GM13977 (cell line): ENCODE measurements at regions not wholly inside any gene's neighbourhood (a gene's known extent, or its start where the extent isn't known, plus 50 kb on each side); places are given as distances from the start of the nearest gene placed in this dataset.

Source experiments
- DNase-seq: peaks from one replicate; pipeline ENCODE4 v3.0.0; 2012; ENCODE audit warnings: low spot score
- in situ Hi-C: fragments of 300-500 bp; cut with MboI; formaldehyde crosslinking; loops from one replicate; pipeline ENCODE4 v1.12.0; 2022; ENCODE audit warnings: low sequenced_read_pairs, low pct_unique_long_range_greater_than_20kb, mixed read lengths, inconsistent platforms; ENCODE audit not compliant: unreplicated experiment
- TF ChIP-seq, protein P1 (sequence below): IDR thresholded peaks from 2 replicates; pipeline ENCODE4 v1.5.1; 2012; ENCODE audit warnings: mild to moderate bottlenecking, control low read depth; ENCODE audit not compliant: insufficient read depth; ENCODE audit errors: extremely low read depth, missing control alignments

DNA sequence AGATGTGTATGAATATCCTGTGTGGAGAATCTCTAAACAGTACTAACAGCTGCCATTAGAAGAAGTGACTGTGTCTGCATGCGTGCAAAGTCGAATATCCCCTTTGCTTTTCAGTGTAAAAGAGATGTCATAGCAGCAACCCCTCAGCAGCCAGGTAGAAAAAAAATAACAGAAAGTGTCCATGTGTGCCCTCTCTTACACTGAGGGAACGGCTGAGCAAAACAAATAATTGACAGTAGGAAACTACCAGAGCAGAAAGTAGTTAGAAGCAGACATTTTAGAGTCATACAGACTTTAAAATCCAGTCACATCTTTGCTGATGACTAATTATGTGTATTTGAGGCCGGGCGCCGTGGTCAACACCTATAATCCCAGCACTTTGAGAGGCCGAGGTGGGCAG lies 370.8 kb downstream of the GPM6A start:
- in situ Hi-C loops, result no loop called here
- no peak for DNase-seq
- TF ChIP-seq, protein P1, sequence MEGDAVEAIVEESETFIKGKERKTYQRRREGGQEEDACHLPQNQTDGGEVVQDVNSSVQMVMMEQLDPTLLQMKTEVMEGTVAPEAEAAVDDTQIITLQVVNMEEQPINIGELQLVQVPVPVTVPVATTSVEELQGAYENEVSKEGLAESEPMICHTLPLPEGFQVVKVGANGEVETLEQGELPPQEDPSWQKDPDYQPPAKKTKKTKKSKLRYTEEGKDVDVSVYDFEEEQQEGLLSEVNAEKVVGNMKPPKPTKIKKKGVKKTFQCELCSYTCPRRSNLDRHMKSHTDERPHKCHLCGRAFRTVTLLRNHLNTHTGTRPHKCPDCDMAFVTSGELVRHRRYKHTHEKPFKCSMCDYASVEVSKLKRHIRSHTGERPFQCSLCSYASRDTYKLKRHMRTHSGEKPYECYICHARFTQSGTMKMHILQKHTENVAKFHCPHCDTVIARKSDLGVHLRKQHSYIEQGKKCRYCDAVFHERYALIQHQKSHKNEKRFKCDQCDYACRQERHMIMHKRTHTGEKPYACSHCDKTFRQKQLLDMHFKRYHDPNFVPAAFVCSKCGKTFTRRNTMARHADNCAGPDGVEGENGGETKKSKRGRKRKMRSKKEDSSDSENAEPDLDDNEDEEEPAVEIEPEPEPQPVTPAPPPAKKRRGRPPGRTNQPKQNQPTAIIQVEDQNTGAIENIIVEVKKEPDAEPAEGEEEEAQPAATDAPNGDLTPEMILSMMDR, result no peak

DNA sequence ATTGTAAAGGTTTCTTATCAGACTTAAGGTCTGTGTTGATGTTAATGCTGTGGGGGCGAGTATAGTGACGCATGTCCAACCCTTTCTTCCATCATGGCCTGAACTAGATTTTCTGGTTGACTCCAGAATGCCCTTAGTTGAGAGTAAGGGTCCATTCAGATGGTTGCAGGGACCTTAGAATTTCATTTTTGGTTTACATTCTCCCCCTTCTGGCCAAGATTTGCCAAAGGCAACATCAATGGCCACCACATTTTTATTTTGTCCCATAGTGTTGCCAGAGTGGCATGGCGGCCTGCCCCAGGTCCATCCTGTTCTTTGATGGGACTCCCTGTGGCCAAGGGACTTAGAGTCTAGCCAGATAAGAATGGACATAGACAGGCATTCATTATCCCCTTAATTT lies 368.5 kb downstream of the GPM6A start:
- DNase-seq, result no peak
- in situ Hi-C loops, result no loop called here
- TF ChIP-seq, protein P1, result no peak

DNA sequence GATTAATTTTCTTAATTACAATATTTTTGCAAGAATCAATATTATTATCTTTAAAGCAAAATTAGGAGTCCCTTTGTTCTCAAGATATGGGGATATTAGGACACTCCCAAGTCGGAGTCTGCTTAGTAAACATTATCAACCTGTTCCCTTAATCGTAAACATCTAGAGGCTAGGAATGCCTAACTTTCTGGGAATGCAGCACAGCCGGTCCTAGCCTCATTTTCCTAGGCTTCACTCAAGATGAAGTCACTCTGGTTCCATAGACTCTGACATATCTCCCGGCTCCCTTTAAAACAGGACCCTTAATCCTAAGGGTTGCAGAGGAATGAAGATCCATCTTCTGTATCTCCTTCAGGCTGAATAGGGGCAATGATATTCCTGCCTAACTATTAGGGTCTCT lies 367.6 kb downstream of the GPM6A start:
- TF ChIP-seq, protein P1, result no peak
- DNase-seq, result no peak
- in situ Hi-C loops, result no loop called here

DNA sequence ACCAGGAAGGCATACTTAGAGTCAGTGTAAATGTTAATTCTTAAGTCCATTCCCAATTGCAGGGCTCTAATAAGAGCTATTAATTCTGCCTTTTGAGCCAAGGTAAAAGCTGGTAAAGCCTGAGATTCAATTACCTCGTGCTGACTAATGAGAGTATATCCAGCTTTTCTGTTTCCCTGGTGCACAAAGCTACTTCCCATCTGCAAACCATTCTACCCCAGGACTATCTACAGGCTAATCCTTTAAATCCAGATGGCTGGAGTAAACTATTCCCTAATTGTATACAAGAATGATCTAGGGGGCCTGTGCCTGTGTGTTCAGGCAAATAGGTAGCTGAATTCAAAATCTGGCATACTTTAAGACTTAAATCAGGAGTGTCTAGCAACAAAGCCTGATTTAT lies 365.0 kb downstream of the GPM6A start:
- no peak for DNase-seq
- in situ Hi-C loops, result no loop called here
- TF ChIP-seq, protein P1, result no peak

- TF ChIP-seq, protein P1, result no peak
- in situ Hi-C loops, result no loop called here
- DNase-seq, result no peak
Measured at GRCh38 chr4:175450446-175450845, 361.6 kb downstream of the GPM6A start.

DNA sequence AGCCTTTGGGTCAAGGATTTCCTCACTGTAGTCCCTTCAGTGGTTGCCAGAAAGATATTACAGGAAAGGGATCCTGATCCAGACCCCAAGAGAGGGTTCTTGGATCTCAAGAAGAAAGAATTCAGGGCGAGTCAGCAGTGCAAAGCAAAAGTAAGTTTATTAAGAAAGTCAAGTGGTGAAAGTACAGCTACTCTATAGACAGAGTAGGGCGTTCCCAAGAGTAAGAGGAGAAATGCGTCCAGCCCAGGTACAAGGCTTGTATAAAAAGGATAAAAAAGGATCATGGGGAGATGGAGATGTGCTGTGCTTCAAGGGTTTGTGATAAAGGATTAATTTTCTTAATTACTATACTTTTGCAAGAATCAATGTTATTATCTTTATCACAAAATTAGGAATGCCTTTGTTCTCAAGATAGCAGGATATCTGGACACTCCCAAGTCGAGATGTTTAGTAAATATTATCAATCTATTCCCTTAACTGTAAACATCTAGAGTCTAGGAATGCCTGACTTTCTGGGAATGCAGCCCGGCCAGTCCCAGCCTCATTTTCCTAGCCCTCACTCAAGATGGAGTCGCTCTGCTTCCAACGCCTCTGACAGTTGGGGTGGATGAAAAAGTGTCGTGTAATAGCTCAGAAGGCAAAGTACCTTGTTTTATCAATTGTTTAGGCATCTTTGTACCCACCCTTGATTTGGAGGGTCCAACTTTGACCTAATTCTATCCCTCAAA lies 360.7 kb downstream of the GPM6A start:
- TF ChIP-seq, protein P1, result no peak
- DNase-seq, result no peak
- in situ Hi-C loops, result no loop called here
